ENCODE measurements at regions not wholly inside any gene's neighbourhood (a gene's known extent, or its start where the extent isn't known, plus 50 kb on each side); places are given as distances from the start of the nearest gene placed in this dataset.

- intact Hi-C loops (cut with micrococcal nuclease): no loop called here
- no peaks in the 10 kb centered on the region for H3K27me3 Mint-ChIP-seq (ENCODE audit: low read depth)
- H3K4me1 Mint-ChIP-seq (ENCODE audit: low read depth): no peaks in the 10 kb centered on the region
- H3K9me3 Mint-ChIP-seq: no peaks in the 10 kb centered on the region
- H3K27ac Mint-ChIP-seq: no peak overlapping the region
- H3K36me3 Mint-ChIP-seq (ENCODE audit: low read depth): no peaks in the 10 kb centered on the region
- CTCF ChIA-PET: no interaction called here
- no peak for DNase-seq
- no peak overlapping the region for H3K4me3 Mint-ChIP-seq
These were observed 351.5 kb upstream of the SHH start for GRCh38 chr7:156163747-156164146.

DNA sequence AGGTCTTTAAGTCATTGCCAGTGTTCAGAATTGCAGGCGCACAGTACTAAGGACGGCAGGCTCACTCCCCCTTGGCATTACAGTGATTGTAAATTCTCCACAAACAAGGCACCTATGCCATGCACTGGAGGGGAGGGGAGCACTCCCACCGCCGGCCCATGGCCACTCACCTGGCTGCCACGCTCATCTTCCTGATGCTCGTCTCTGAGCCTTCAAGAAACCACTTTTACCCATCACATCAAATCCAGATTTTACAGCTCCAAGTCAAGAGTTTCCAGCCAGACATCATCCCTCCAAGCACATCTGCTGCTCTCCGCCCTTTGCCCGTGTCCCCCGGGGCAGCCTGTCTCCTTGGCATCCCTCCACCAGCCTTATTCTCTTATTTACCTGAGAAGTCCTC, 350.2 kb upstream of the SHH start:
- intact Hi-C loops (cut with micrococcal nuclease): no loop called here
- H3K36me3 Mint-ChIP-seq (ENCODE audit: low read depth): no peaks in the 10 kb centered on the region
- no peak overlapping the region for H3K4me3 Mint-ChIP-seq

DNA sequence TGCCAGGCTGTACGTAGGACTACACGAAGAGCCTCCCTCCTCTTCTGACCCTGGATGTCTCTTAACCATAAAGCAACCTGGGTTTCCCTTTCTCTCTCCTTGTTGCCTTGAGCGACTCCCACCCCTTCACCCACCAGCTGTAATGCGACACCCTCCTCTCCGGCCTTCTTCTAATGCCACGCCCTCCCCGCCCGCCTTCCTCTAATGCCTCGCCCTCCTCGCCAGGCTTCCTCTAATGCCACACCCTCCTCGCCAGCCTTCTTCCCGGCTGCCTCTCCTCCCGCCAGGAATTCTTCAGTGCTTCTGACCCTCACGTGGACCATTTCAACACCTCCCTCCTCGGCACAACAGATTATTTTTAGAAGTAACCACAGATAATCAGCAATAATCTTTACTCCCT, 348.5 kb upstream of the SHH start:
- Mint-ChIP-seq H3K4me3 (no peak overlapping the region), H3K27me3 (ENCODE audit: low read depth) (no peaks in the 10 kb centered on the region), H3K9me3 (no peaks in the 10 kb centered on the region), H3K27ac (no peak overlapping the region), H3K36me3 (ENCODE audit: low read depth) (no peaks in the 10 kb centered on the region), H3K4me1 (ENCODE audit: low read depth) (no peaks in the 10 kb centered on the region)
- CTCF ChIA-PET: no interaction called here
- no peak for DNase-seq
- intact Hi-C loops (cut with micrococcal nuclease): no loop called here

More for the DNA sequence above, 350.2 kb upstream of the SHH start:
- H3K9me3 Mint-ChIP-seq: no peaks in the 10 kb centered on the region
- H3K27ac Mint-ChIP-seq: no peak overlapping the region
- DNase-seq: no peak
- no peaks in the 10 kb centered on the region for H3K4me1 Mint-ChIP-seq (ENCODE audit: low read depth)
- no peaks in the 10 kb centered on the region for H3K27me3 Mint-ChIP-seq (ENCODE audit: low read depth)
- CTCF ChIA-PET: no interaction called here

DNA sequence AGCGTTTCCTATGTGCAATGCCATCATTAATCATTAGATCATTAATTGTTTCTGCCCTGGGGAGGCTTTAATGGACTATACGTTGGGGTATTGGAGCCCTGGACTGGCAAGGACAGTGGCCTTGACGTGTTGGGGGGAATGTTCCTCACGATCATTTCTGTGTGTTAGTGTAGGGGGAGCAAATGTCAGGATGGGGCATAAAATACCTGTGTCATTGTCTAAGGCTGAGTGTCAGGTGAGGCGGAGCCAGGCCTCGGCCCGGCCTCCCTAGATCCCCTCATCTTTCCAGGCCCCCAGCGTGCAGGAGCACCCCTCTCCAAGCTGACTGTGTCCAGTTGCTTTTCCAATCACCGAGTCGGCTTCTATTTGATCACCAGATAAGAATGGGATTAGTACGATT, 346.4 kb upstream of the SHH start:
- intact Hi-C loops (cut with micrococcal nuclease): no loop called here
- H3K27ac Mint-ChIP-seq: no peak overlapping the region
- no peak for DNase-seq
- no peaks in the 10 kb centered on the region for H3K36me3 Mint-ChIP-seq (ENCODE audit: low read depth)
- CTCF ChIA-PET: no interaction called here
- no peaks in the 10 kb centered on the region for H3K4me1 Mint-ChIP-seq (ENCODE audit: low read depth)
- H3K4me3 Mint-ChIP-seq: no peak overlapping the region
- no peaks in the 10 kb centered on the region for H3K9me3 Mint-ChIP-seq
- no peaks in the 10 kb centered on the region for H3K27me3 Mint-ChIP-seq (ENCODE audit: low read depth)

DNA sequence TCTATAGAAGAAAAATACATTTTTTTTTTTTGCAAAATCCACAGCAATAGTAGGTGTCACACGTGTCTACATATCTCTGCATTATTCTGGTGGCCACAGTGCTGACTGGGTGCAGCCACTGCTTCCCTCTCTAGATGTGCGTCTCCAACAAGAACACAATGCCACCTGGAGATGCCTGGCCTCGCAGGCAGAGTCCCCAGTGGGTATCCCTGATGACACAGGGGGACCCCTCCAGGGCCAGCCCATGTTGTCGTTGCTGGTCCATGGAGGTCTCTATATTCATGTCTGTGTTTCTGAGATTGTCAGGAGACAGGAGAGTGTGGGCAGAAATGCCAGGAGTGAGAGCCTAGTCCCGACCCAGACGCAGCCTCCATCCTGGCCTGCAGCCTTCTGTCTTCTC, 345.9 kb upstream of the SHH start:
- intact Hi-C loops (cut with micrococcal nuclease): no loop called here
- H3K27me3 Mint-ChIP-seq (ENCODE audit: low read depth): no peaks in the 10 kb centered on the region
- H3K9me3 Mint-ChIP-seq: no peaks in the 10 kb centered on the region
- H3K4me3 Mint-ChIP-seq: no peak overlapping the region
- no peaks in the 10 kb centered on the region for H3K36me3 Mint-ChIP-seq (ENCODE audit: low read depth)
- no peaks in the 10 kb centered on the region for H3K4me1 Mint-ChIP-seq (ENCODE audit: low read depth)
- CTCF ChIA-PET: no interaction called here
- H3K27ac Mint-ChIP-seq: no peak overlapping the region
- no peak for DNase-seq

GRCh38 chr7:156157409-156158012, 345.2 kb upstream of the SHH start:
- CTCF ChIA-PET: no interaction called here
- Mint-ChIP-seq H3K4me1 (ENCODE audit: low read depth) (no peaks in the 10 kb centered on the region), H3K4me3 (no peak overlapping the region), H3K36me3 (ENCODE audit: low read depth) (no peaks in the 10 kb centered on the region), H3K27me3 (ENCODE audit: low read depth) (no peaks in the 10 kb centered on the region), H3K27ac (no peak overlapping the region), H3K9me3 (no peaks in the 10 kb centered on the region)
- intact Hi-C loops (cut with micrococcal nuclease): no loop called here
- DNase-seq: no peak

GRCh38 chr7:156156734-156157408, 344.6 kb upstream of the SHH start:
- Mint-ChIP-seq H3K36me3 (ENCODE audit: low read depth) (no peaks in the 10 kb centered on the region), H3K27ac (no peak overlapping the region), H3K4me1 (ENCODE audit: low read depth) (no peaks in the 10 kb centered on the region), H3K4me3 (no peak overlapping the region), H3K27me3 (ENCODE audit: low read depth) (no peaks in the 10 kb centered on the region), H3K9me3 (no peaks in the 10 kb centered on the region)
- DNase-seq: no peak
- CTCF ChIA-PET: no interaction called here
- intact Hi-C loops (cut with micrococcal nuclease): no loop called here

GRCh38 chr7:156155988-156156733, 343.9 kb upstream of the SHH start:
- no peak overlapping the region for H3K27ac Mint-ChIP-seq
- DNase-seq: no peak
- CTCF ChIA-PET: no interaction called here
- no peak overlapping the region for H3K4me3 Mint-ChIP-seq
- no peaks in the 10 kb centered on the region for H3K36me3 Mint-ChIP-seq (ENCODE audit: low read depth)
- H3K9me3 Mint-ChIP-seq: no peaks in the 10 kb centered on the region
- no peaks in the 10 kb centered on the region for H3K27me3 Mint-ChIP-seq (ENCODE audit: low read depth)
- H3K4me1 Mint-ChIP-seq (ENCODE audit: low read depth): no peaks in the 10 kb centered on the region
- intact Hi-C loops (cut with micrococcal nuclease): no loop called here

DNA sequence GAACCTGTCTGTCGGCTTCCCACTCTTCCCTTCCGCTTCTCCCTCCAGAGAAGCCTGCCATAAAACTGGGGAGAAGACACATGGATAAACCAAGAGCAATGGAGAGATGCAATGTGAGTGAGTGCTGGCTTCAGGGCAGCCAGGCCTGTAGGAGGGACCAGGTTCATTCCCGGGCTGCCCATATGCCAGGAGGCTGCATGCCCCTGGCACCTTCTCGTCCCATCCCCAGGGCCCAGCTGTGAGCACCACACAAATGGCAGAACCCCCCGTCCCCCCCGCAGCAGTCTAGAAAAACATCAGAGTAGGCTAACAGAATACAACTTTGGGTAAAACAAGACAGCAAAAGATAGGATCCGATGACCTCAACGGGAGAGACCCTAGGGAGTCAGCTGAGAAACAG, 341.3 kb upstream of the SHH start:
- H3K4me1 Mint-ChIP-seq (ENCODE audit: low read depth): no peaks in the 10 kb centered on the region
- CTCF ChIA-PET: no interaction called here

DNA sequence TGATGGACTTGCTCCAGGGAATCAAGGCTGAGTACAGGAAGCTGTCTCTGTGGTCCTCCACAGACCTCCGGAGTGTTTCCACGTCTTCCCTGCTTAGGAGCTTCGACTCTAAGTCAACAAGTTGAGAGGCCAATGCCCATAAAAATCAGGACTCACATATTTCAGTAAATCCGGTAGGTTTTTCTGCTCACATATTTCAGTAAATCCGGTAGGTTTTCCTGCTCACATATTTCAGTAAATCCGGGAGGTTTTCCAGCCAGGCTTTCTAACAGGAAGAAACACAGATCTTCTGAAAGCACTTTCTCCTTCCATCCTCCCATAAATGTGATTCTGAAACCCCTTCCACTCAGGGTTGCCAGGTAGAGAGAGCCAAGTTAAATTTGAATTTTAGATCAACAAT, 340.1 kb upstream of the SHH start:
- H3K4me1 Mint-ChIP-seq (ENCODE audit: low read depth): no peaks in the 10 kb centered on the region
- H3K27ac Mint-ChIP-seq: no peak overlapping the region
- intact Hi-C loops (cut with micrococcal nuclease): no loop called here
- H3K36me3 Mint-ChIP-seq (ENCODE audit: low read depth): no peaks in the 10 kb centered on the region
- H3K4me3 Mint-ChIP-seq: no peak overlapping the region
- DNase-seq: no peak
- peaks cover 2% of the 10 kb centered on the region for H3K27me3 Mint-ChIP-seq (ENCODE audit: low read depth)
- no peaks in the 10 kb centered on the region for H3K9me3 Mint-ChIP-seq
- CTCF ChIA-PET: interaction anchor here (0.7 kb wide), 1 partner anchor 250 kb away, joined by 3 read pairs; no protein-coding TSS in a partner anchor

More for the DNA sequence above, 341.3 kb upstream of the SHH start:
- DNase-seq: no peak
- H3K4me3 Mint-ChIP-seq: no peak overlapping the region
- no peaks in the 10 kb centered on the region for H3K36me3 Mint-ChIP-seq (ENCODE audit: low read depth)
- no peaks in the 10 kb centered on the region for H3K27me3 Mint-ChIP-seq (ENCODE audit: low read depth)
- H3K9me3 Mint-ChIP-seq: no peaks in the 10 kb centered on the region
- intact Hi-C loops (cut with micrococcal nuclease): no loop called here
- no peak overlapping the region for H3K27ac Mint-ChIP-seq

DNA sequence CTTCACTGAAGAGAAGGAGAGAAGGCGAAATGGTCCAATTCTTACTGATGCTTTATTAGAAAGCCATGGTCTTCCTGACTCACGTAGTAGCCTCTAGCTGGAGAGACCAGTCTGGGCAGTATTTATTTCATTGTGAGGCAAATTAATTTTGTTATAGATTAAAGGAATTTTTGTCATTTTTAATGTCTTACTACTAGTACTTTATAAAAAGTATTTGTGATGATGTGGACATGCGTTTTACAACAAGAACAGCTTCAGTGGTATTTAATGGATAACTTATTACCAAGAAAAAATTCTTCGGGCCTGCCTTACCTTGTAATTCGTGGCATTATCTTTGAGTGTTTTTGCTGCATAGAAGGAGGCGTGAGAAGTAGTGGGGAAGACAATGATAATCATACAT, 339.4 kb upstream of the SHH start:
- CTCF ChIA-PET: interaction anchor here (0.9 kb wide), 1 partner anchor 9 kb away, joined by 3 read pairs; no protein-coding TSS in a partner anchor
- Mint-ChIP-seq H3K36me3 (ENCODE audit: low read depth) (no peaks in the 10 kb centered on the region), H3K4me1 (ENCODE audit: low read depth) (no peaks in the 10 kb centered on the region), H3K27ac (no peak overlapping the region), H3K4me3 (no peak overlapping the region), H3K9me3 (no peaks in the 10 kb centered on the region), H3K27me3 (ENCODE audit: low read depth) (peaks cover 2% of the 10 kb centered on the region)
- DNase-seq: no peak
- intact Hi-C loops (cut with micrococcal nuclease): no loop called here

- H3K4me1 Mint-ChIP-seq (ENCODE audit: low read depth): no peaks in the 10 kb centered on the region
- no peaks in the 10 kb centered on the region for H3K9me3 Mint-ChIP-seq
- intact Hi-C loops (cut with micrococcal nuclease): no loop called here
- H3K27me3 Mint-ChIP-seq (ENCODE audit: low read depth): peaks cover 2% of the 10 kb centered on the region
- no peaks in the 10 kb centered on the region for H3K36me3 Mint-ChIP-seq (ENCODE audit: low read depth)
- no peak for DNase-seq
- H3K27ac Mint-ChIP-seq: no peak overlapping the region
- CTCF ChIA-PET: interaction anchor here (0.9 kb wide), 1 partner anchor 9 kb away, joined by 3 read pairs; no protein-coding TSS in a partner anchor
- H3K4me3 Mint-ChIP-seq: no peak overlapping the region
These were observed 338.8 kb upstream of the SHH start for GRCh38 chr7:156151078-156151477.

DNA sequence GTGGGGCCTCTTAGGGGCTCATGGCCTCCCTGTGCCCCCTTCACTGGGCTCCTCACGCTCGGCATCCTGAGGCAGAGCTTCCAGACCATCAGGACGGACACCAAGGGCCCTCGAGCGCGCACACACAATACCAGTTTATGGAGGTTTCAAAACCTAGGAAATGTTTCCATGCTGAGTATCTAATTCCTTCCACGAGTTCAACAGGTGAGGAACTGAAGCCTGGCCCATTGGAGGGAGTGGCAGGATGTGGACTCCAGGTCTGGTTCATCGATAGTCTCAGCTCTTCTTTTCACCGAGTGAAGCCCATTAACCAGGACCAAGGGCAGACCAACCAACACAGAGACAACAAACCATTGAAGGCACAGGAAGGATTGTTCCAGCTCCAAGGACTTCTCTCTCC, 336.7 kb upstream of the SHH start:
- H3K27me3 Mint-ChIP-seq (ENCODE audit: low read depth): peaks cover 2% of the 10 kb centered on the region
- CTCF ChIA-PET: no interaction called here
- intact Hi-C loops (cut with micrococcal nuclease): loop anchor here (10.0 kb wide), 1 partner anchor 334 kb away; the partner anchor contains the start of gene SHH
- no peaks in the 10 kb centered on the region for H3K36me3 Mint-ChIP-seq (ENCODE audit: low read depth)
- DNase-seq: no peak
- no peak overlapping the region for H3K4me3 Mint-ChIP-seq
- H3K9me3 Mint-ChIP-seq: no peaks in the 10 kb centered on the region
- no peak overlapping the region for H3K27ac Mint-ChIP-seq
- no peaks in the 10 kb centered on the region for H3K4me1 Mint-ChIP-seq (ENCODE audit: low read depth)

Data from activated naive CD4-positive, alpha-beta T cell treated with anti-CD3 and anti-CD28 coated beads for 36 hours (primary cell).